K562 (cell line): ENCODE measurements at regions not wholly inside any gene's neighbourhood (a gene's known extent, or its start where the extent isn't known, plus 50 kb on each side); places are given as distances from the start of the nearest gene placed in this dataset.

ENCODE experiments used
- ATAC-seq: fragments of 200-7000 bp; cut with Tn5 transposase; 3 replicates; pipeline ENCODE4 v1.9.1; 2020; ENCODE audit warnings: moderate library complexity
- BruUV-seq: library from RNA; stranded (reverse); fragments of 400-500 nt; replicated peaks from 2 replicates; lab custom pipeline; 2021; lab: Mats Ljungman, UMichigan
- CTCF ChIA-PET: fragments of 300-600 bp; formaldehyde crosslinking; extraction: SDS; loops from one replicate; lab custom pipeline; 2021; ENCODE audit warnings: low intra/inter-chr PET ratio; lab: Yijun Ruan, JAX
- POLR2A ChIA-PET: fragments of 300-600, 350-650 bp; sonication (Branson Sonifier 250); formaldehyde crosslinking; extraction: SDS; loops from one replicate; lab custom pipeline; 2021; ENCODE audit warnings: antibody characterized with exemption, inconsistent platforms; lab: Yijun Ruan, JAX
- DNase-seq, 4 experiments: peaks; one replicate each; pipeline versions ENCODE4 v3.0.0 to v3.0.0-alpha.2; 2011 to 2018; ENCODE audit warnings: low spot score in 3 of 4, mixed read lengths in 3 of 4; ENCODE audit errors: extremely low read depth in 1 of 4
- FAIRE-seq: peaks from 2 replicates; lab custom pipeline; 2011; peaks lifted over from hg19 to GRCh38; lab: Jason Lieb, UNC
- H2AFZ ChIP-seq: 2 replicates; pipeline ENCODE4 v1.6.0; 2011; ENCODE audit warnings: low read depth, low read length, control low read depth, inconsistent platforms
- H3K27ac ChIP-seq: fragments of 200-600 bp; 3 replicates; pipeline ENCODE4 v1.8.0; 2011; ENCODE audit warnings: low read depth, mild to moderate bottlenecking, control low read depth, inconsistent platforms, low read length, moderate library complexity, mixed read lengths; ENCODE audit errors: extremely low read depth
- H3K27me3 ChIP-seq, 2 experiments: fragments of 300-600 bp in 1 of 2; 2 replicates in 1 of 2; 3 replicates in 1 of 2; pipeline versions ENCODE4 v1.6.0 to v1.8.0; 2011; ENCODE audit warnings: inconsistent platforms in 2 of 2, low read length in 2 of 2, mild to moderate bottlenecking in 1 of 2, mixed read lengths in 1 of 2, moderate library complexity in 1 of 2; ENCODE audit not compliant: control insufficient read depth in 2 of 2, insufficient read depth in 2 of 2
- H3K36me3 ChIP-seq: fragments of 300-600 bp; 3 replicates; pipeline ENCODE4 v1.8.0; 2011; ENCODE audit warnings: mild to moderate bottlenecking, low read length, inconsistent platforms; ENCODE audit not compliant: control insufficient read depth, insufficient read depth
- H3K4me1 ChIP-seq, 2 experiments: fragments of 200-600 bp in 1 of 2; replicated peaks in 1 of 2; 2 replicates in 1 of 2; 3 replicates in 1 of 2; pipeline versions ENCODE4 v1.5.1 to v1.8.0; 2011; ENCODE audit warnings: inconsistent platforms in 2 of 2, low read length in 2 of 2, mild to moderate bottlenecking in 1 of 2, mixed read lengths in 1 of 2, moderate library complexity in 1 of 2; ENCODE audit not compliant: control insufficient read depth in 2 of 2, insufficient read depth in 2 of 2
- H3K4me2 ChIP-seq: 2 replicates; pipeline ENCODE4 v1.6.1; 2011; ENCODE audit warnings: low read length, control low read depth, inconsistent platforms, mixed read lengths; ENCODE audit not compliant: insufficient read depth
- H3K4me3 ChIP-seq: fragments of 200-600 bp; sonication (generic), shearing (Covaris generic); 2 replicates; pipeline ENCODE4 v1.5.1; 2016; ENCODE audit warnings: control low read depth, inconsistent platforms
- H3K79me2 ChIP-seq: fragments of 200-600 bp; 3 replicates; pipeline ENCODE4 v1.8.0; 2011; ENCODE audit warnings: low read length, inconsistent platforms; ENCODE audit not compliant: control insufficient read depth, insufficient read depth
- H3K9ac ChIP-seq, 2 experiments: 2 replicates each; pipeline versions ENCODE4 v1.6.0 to v1.6.1; 2011; ENCODE audit warnings: low read depth in 2 of 2, low read length in 2 of 2, control low read depth in 1 of 2, inconsistent platforms in 1 of 2, mild to moderate bottlenecking in 1 of 2, mixed read lengths in 1 of 2; ENCODE audit not compliant: insufficient read depth in 1 of 2
- H3K9me1 ChIP-seq: one replicate; pipeline ENCODE4 v1.6.0; 2011; ENCODE audit warnings: inconsistent platforms, mild to moderate bottlenecking, low read length, moderate library complexity; ENCODE audit not compliant: control insufficient read depth, insufficient read depth
- H3K9me3 ChIP-seq: replicated peaks from 2 replicates; pipeline ENCODE4 v1.5.1; 2011; ENCODE audit warnings: low read depth, low read length, inconsistent platforms; ENCODE audit not compliant: control insufficient read depth, insufficient read depth
- H4K20me1 ChIP-seq: replicated peaks from 2 replicates; pipeline ENCODE4 v1.6.1; 2011; ENCODE audit warnings: low read length, inconsistent platforms, mixed read lengths; ENCODE audit not compliant: control insufficient read depth, insufficient read depth
- BMI1 ChIP-seq: fragments of 150-350 bp; IDR thresholded peaks from 2 replicates; pipeline ENCODE4 v1.6.1; 2014; ENCODE audit warnings: low read length
- CEBPG ChIP-seq, 3 experiments: fragments of 200-800 bp in 1 of 3; sonication (Bioruptor generic) in 1 of 3; sonication (generic) in 1 of 3; formaldehyde crosslinking in 1 of 3; IDR thresholded peaks in 2 of 3; conservative IDR thresholded peaks in 1 of 3; 2 replicates each; pipeline versions ENCODE4 v1.6.1 to v1.8.0; 2016 to 2022; ENCODE audit warnings: missing compliant biosample characterization in 2 of 3, missing genetic modification characterization in 2 of 3, mild to moderate bottlenecking in 1 of 3, missing genetic modification reagents in 1 of 3
- TAL1 ChIP-seq: fragments of 450-650 bp; IDR thresholded peaks from 2 replicates; pipeline ENCODE4 v1.6.1; 2016; ENCODE audit warnings: mild to moderate bottlenecking
- ZNF445 ChIP-seq: fragments of 250-450 bp; sonication (Bioruptor Pico); IDR thresholded peaks from 2 replicates; pipeline ENCODE4 v1.4.0; 2020; ENCODE audit warnings: low read depth, mild to moderate bottlenecking, moderate library complexity
- WGBS: fragments of 100-300 bp; shearing (Covaris generic); methylation state at CpG from one replicate; pipeline ENCODE4 v1.1.6; 2016; ENCODE audit warnings: low coverage, mixed read lengths; ENCODE audit not compliant: insufficient coverage; ENCODE audit errors: missing lambda C conversion rate; 5-methylcytosine and 5-hydroxymethylcytosine counted together
- in situ Hi-C: fragments of 300-500 bp; cut with MboI; formaldehyde crosslinking; loops from 4 replicates; pipeline ENCODE4 v1.15.0; 2018; ENCODE audit warnings: inconsistent platforms, mixed read lengths
- intact Hi-C: fragments of 100-400 bp; cut with micrococcal nuclease; formaldehyde crosslinking; loops from 2 replicates; pipeline ENCODE4 v1.14.2; 2022
- TF ChIP-seq, protein P1 (sequence below): sonication (generic); formaldehyde crosslinking; IDR thresholded peaks from 2 replicates; pipeline ENCODE4 v1.8.0; 2022; ENCODE audit warnings: missing genetic modification reagents, mild to moderate bottlenecking, borderline replicate concordance

DNA sequence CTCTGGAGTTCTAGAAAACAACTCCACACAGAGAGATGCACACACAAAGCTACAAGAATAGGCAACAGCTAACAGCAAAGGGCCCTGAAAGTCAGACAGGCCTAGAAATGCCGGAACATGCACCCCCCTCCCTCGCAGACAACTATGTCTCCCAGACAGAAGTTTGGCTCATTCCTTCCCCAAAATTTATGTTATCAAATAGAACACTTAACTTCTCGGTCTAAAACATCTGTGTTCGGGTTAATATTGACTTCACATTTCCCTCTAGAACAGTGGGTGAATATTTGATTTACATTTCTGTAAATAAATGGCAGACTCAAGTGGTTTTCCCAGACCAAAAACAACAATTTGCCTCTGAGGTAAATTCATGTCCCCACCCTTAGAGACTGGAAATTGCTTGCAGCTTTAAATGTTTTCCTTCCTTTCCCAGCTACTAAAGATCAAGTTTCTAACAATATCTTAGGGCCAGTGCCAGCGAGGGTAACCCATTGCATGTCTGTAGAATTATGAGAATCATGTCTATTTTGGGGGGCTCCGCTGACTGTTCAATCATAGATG is 92.5 kb upstream of the INHBA start:
- H3K4me3 ChIP-seq, result no peak overlapping the region
- intact Hi-C loops (no loop called here), in situ Hi-C loops (no loop called here)
- H4K20me1 ChIP-seq, result no peaks in the 10 kb centered on the region; the same call in 1 of the 2 replicates
- no peak overlapping the region for H3K4me2 ChIP-seq
- ChIA-PET CTCF (no interaction called here), POLR2A (no interaction called here)
- H3K9me1 ChIP-seq, result no peaks in the 10 kb centered on the region
- DNase-seq, result no peak
- no peak for FAIRE-seq
- BruUV-seq, result no TSS peak
- H3K79me2 ChIP-seq, result no peaks in the 10 kb centered on the region
- no peak overlapping the region for H3K9ac ChIP-seq
- no peak overlapping the region for H3K27ac ChIP-seq
- H3K4me1 ChIP-seq, result no peaks in the 10 kb centered on the region
- H3K27me3 ChIP-seq, result no peaks in the 10 kb centered on the region; a peak in 1 of 5 replicates
- H3K9me3 ChIP-seq, result no peaks in the 10 kb centered on the region
- no peak overlapping the region for H2AFZ ChIP-seq
- WGBS, result 0% methylated on average over 6 of the region's 6 CpGs
- ATAC-seq, result no peak
- no peaks in the 10 kb centered on the region for H3K36me3 ChIP-seq
- TF ChIP-seq TAL1, result no peak
- TF ChIP-seq BMI1, result no peak
- no peak for TF ChIP-seq CEBPG (CRISPR knock-in tag; IDR thresholded peaks at IDR 0.05)
- TF ChIP-seq CEBPG (tag; conservative IDR thresholded peaks at IDR 0.05 in 1 of 2, IDR thresholded peaks at IDR 0.05 in 1 of 2), result no peak
- TF ChIP-seq, protein P1, sequence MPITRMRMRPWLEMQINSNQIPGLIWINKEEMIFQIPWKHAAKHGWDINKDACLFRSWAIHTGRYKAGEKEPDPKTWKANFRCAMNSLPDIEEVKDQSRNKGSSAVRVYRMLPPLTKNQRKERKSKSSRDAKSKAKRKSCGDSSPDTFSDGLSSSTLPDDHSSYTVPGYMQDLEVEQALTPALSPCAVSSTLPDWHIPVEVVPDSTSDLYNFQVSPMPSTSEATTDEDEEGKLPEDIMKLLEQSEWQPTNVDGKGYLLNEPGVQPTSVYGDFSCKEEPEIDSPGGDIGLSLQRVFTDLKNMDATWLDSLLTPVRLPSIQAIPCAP (CRISPR knock-in tag), result no peak
- TF ChIP-seq ZNF445 (CRISPR knock-in tag), result no peak
